ENCODE measurements at regions not wholly inside any gene's neighbourhood (a gene's known extent, or its start where the extent isn't known, plus 50 kb on each side); places are given as distances from the start of the nearest gene placed in this dataset.

DNA sequence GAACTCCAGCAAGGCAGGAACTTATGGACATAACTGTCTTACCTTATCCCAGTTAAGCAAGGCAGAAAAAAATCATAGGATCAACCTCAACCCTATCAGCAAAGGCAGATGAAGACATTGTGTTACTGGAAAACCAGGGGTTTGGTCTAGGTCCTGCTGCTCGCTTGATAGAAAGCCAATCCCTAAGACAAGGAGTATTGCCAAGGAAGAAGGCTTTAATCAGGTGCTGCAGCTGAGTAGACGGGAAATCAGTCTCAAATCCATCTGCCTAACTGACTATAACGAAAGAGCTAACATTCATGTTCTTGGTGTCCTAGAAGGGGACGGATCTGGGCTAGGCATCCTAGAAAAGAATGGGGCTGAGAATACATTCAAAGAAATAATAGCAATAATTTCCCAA is 1158.7 kb upstream of the CNTN5 start:
- ChIA-PET CTCF (no interaction called here), POLR2A (no interaction called here)
- WGBS (ENCODE audit: insufficient coverage): 70% methylated on average over 2 of the region's 4 CpGs
- no peaks in the 10 kb centered on the region for H4K20me1 ChIP-seq (ENCODE audit: control insufficient read depth, insufficient read depth, low read length, poor library complexity, severe bottlenecking)
- ATAC-seq (ENCODE audit: low read depth) (no peak), DNase-seq (no peak)
- no peak overlapping the region for H3K27ac ChIP-seq (ENCODE audit: low read length in 2 of 2)
- no peak overlapping the region for H3K4me2 ChIP-seq (replicated peaks; ENCODE audit: low read depth, low read length, poor library complexity, severe bottlenecking)
- no peaks in the 10 kb centered on the region for H3K79me2 ChIP-seq (ENCODE audit: control insufficient read depth, insufficient read depth, low read length)
- no peaks in the 10 kb centered on the region for H3K27me3 ChIP-seq (replicated peaks in 1 of 4; ENCODE audit: control extremely low read depth in 1 of 4, control insufficient read depth in 3 of 4, insufficient read depth in 4 of 4, low read length in 3 of 4)
- no peak overlapping the region for H3K4me3 Mint-ChIP-seq
- H3K27ac Mint-ChIP-seq: no peak overlapping the region
- H3K4me3 ChIP-seq (ENCODE audit: control extremely low read depth in 1 of 5, extremely low read depth in 1 of 5, insufficient read depth in 1 of 5, low read depth in 2 of 5, low read length in 4 of 5): no peak overlapping the region
- H3K4me1 Mint-ChIP-seq: no peaks in the 10 kb centered on the region
- no peaks in the 10 kb centered on the region for H3K9me3 ChIP-seq (ENCODE audit: control extremely low read depth in 1 of 3, control insufficient read depth in 2 of 3, insufficient read depth in 1 of 3, low read length in 2 of 3)
- TF ChIP-seq, protein P1, sequence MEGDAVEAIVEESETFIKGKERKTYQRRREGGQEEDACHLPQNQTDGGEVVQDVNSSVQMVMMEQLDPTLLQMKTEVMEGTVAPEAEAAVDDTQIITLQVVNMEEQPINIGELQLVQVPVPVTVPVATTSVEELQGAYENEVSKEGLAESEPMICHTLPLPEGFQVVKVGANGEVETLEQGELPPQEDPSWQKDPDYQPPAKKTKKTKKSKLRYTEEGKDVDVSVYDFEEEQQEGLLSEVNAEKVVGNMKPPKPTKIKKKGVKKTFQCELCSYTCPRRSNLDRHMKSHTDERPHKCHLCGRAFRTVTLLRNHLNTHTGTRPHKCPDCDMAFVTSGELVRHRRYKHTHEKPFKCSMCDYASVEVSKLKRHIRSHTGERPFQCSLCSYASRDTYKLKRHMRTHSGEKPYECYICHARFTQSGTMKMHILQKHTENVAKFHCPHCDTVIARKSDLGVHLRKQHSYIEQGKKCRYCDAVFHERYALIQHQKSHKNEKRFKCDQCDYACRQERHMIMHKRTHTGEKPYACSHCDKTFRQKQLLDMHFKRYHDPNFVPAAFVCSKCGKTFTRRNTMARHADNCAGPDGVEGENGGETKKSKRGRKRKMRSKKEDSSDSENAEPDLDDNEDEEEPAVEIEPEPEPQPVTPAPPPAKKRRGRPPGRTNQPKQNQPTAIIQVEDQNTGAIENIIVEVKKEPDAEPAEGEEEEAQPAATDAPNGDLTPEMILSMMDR (IDR thresholded peaks at IDR 0.05): no peak
- no peak for TF ChIP-seq EZH2 (IDR thresholded peaks at IDR 0.05; ENCODE audit: borderline replicate concordance, insufficient read depth, low read depth, low read length, poor library complexity, severe bottlenecking)
- H3K4me1 ChIP-seq (ENCODE audit: control insufficient read depth in 2 of 2, insufficient read depth in 2 of 2, low read length in 2 of 2): no peaks in the 10 kb centered on the region
- H3K9ac ChIP-seq (ENCODE audit: low read length): no peak overlapping the region
- intact Hi-C loops (cut with micrococcal nuclease): no loop called here
- no peaks in the 10 kb centered on the region for H3K36me3 ChIP-seq (replicated peaks in 1 of 2; ENCODE audit: control extremely low read depth in 1 of 2, control insufficient read depth in 1 of 2, extremely low read depth in 1 of 2, insufficient read depth in 2 of 2, low read length in 1 of 2)
- peaks cover 7% of the 10 kb centered on the region for H3K9me3 Mint-ChIP-seq (ENCODE audit: insufficient read depth)
- H3K27me3 Mint-ChIP-seq: no peaks in the 10 kb centered on the region
- no peak overlapping the region for H2AFZ ChIP-seq (ENCODE audit: insufficient read depth, low read depth, low read length, poor library complexity, severe bottlenecking)

DNA sequence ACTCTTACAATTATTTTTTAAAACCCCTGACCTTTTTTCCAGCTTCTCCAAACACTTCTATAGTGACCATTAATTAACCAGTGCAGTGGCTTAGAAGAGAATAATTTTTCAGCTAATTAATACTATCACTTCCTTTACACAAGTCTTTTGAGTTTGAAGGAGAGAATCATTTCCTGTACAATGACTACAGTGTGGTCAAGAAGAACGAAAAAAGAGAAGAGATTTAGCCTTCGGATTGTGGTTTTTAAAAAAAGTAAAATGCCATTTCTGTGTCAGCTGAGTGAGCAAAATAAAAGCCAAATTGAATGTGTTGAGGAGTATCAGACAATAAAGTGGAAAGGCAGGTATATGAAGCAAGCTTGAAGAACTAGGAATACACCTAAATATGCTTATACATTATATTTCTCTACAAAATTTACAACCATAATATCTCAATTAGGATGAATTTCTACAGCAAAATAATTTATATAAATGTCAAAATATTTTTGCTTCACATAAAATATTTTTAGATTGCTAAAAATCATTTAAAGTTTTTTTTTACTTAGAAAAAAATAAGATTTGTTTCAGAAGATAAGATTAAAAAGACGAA is 1155.2 kb upstream of the CNTN5 start:
- DNase-seq (no peak), ATAC-seq (ENCODE audit: low read depth) (no peak)
- Histone ChIP-seq H3K9ac (ENCODE audit: low read length) (no peak overlapping the region), H3K9me3 (ENCODE audit: control extremely low read depth in 1 of 3, control insufficient read depth in 2 of 3, insufficient read depth in 1 of 3, low read length in 2 of 3) (no peaks in the 10 kb centered on the region), H3K4me3 (ENCODE audit: control extremely low read depth in 1 of 5, extremely low read depth in 1 of 5, insufficient read depth in 1 of 5, low read depth in 2 of 5, low read length in 4 of 5) (no peak overlapping the region), H3K27ac (ENCODE audit: low read length in 2 of 2) (no peak overlapping the region), H3K36me3 (replicated peaks in 1 of 2; ENCODE audit: control extremely low read depth in 1 of 2, control insufficient read depth in 1 of 2, extremely low read depth in 1 of 2, insufficient read depth in 2 of 2, low read length in 1 of 2) (no peaks in the 10 kb centered on the region), H4K20me1 (ENCODE audit: control insufficient read depth, insufficient read depth, low read length, poor library complexity, severe bottlenecking) (no peaks in the 10 kb centered on the region), H3K4me1 (ENCODE audit: control insufficient read depth in 2 of 2, insufficient read depth in 2 of 2, low read length in 2 of 2) (no peaks in the 10 kb centered on the region), H2AFZ (ENCODE audit: insufficient read depth, low read depth, low read length, poor library complexity, severe bottlenecking) (no peak overlapping the region), H3K79me2 (ENCODE audit: control insufficient read depth, insufficient read depth, low read length) (no peaks in the 10 kb centered on the region), H3K4me2 (replicated peaks; ENCODE audit: low read depth, low read length, poor library complexity, severe bottlenecking) (no peak overlapping the region), H3K27me3 (replicated peaks in 1 of 4; ENCODE audit: control extremely low read depth in 1 of 4, control insufficient read depth in 3 of 4, insufficient read depth in 4 of 4, low read length in 3 of 4) (no peaks in the 10 kb centered on the region)
- POLR2A ChIA-PET: no interaction called here
- Mint-ChIP-seq H3K4me1 (no peaks in the 10 kb centered on the region), H3K4me3 (no peak overlapping the region), H3K27me3 (no peaks in the 10 kb centered on the region), H3K9me3 (ENCODE audit: insufficient read depth) (peaks cover 5% of the 10 kb centered on the region), H3K27ac (no peak overlapping the region)
- intact Hi-C loops (cut with micrococcal nuclease): no loop called here
- WGBS (ENCODE audit: insufficient coverage): no CpG with 5 or more reads among the region's 3 CpGs
- CTCF ChIA-PET: no interaction called here
- TF ChIP-seq, protein P1 (IDR thresholded peaks at IDR 0.05): no peak
- TF ChIP-seq EZH2 (IDR thresholded peaks at IDR 0.05; ENCODE audit: borderline replicate concordance, insufficient read depth, low read depth, low read length, poor library complexity, severe bottlenecking): no peak
